HG02763 (cell line): ENCODE measurements at regions not wholly inside any gene's neighbourhood (a gene's known extent, or its start where the extent isn't known, plus 50 kb on each side); places are given as distances from the start of the nearest gene placed in this dataset.
A peak's percentile ranks its signal among the peaks of the same experiment; 100 is the strongest.

ENCODE experiments used
- ATAC-seq: cut with Tn5 transposase; IDR thresholded peaks from one replicate; pipeline ENCODE4 v1.9.1; 2021; ENCODE audit warnings: mild to moderate bottlenecking, moderate library complexity; ENCODE audit not compliant: unreplicated experiment

DNA sequence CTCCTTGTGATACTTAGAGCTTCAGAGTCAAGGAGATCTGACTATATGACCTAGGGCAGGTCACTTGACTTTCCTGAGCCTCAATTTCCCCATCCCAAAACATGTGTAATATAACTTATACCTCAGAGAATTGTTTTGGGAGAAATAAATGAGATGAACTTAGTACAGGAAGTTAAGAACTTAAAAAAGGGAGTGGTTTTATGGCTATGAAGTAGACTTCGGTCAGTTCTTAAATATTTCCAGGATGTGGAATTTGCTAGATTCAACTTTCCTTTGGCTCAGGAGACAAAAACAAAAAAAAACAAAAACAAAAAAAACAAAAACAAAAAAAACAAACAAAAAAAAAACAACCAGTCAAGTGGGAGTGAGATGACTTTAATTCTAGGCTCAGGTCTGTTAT, 116.7 kb downstream of the EDEM1 start:
- ATAC-seq = no peak

DNA sequence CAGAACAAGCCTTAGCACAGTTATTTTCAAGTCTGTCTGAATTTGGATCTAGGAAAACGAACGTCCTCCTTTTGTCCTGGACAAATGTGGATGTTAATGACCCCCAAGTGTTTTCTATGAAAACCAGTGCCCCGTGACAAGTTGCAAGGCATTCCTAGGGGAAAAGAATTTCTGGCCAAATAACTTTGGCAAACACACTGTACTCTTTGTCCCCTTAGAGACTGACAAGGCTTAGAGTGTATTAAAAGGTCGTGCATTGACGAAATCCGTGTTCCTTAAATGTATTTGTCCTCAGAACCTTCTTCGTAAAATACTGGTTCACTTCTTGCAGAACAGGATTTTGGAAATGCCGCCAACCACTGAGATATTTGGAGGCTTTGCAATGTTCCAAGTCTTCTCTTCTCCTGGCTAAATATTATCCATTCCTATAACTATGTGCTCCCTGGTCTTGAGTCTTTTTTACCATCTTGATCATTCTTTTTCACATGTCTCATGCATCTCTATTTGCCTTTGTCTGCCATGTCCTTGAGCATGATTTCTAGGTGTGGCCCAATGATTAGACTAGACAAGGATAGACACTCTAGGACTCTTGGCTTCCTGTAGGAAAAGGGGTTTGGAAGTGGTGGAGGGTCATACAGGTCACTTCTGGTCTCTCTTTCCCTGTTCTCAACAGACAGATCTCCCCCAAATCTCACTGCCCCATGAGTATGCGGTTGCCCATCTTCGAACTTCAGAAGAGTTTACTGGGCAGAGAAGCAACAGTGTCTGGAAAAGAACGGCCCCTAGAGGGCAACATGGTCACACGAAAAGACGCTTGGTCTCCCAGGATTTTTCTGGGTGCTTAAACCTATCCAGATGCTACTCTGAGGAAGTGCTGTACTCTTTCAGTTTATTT, 117.5 kb downstream of the EDEM1 start:
- ATAC-seq = peak; percentile 78

- ATAC-seq = no peak
Measured at GRCh38 chr3:5305684-5305989, 118.1 kb downstream of the EDEM1 start.

- no peak for ATAC-seq
Measured at GRCh38 chr3:5309171-5309570, 121.7 kb downstream of the EDEM1 start.

GRCh38 chr3:5309602-5310001, 122.1 kb downstream of the EDEM1 start:
- ATAC-seq = no peak

DNA sequence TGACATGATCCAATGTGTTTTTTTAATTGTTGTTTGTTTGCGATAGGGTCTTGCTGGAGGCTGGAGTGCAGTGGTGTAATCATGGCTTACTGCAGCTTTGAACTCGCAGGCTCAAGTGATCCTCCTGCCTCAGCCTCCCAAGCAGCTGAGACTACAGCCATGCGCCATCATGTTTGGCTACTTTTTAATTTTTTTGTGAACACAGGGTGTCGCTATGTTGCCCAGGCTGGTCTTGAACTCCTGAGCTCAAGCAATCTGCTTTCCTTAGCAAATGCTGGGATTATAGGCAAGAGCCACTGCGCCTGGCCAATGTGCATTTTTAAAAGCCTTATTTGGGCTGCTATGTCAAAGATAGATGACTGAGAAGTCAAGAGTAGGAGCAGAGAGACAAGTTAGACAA, 123.0 kb downstream of the EDEM1 start:
- ATAC-seq = no peak

DNA sequence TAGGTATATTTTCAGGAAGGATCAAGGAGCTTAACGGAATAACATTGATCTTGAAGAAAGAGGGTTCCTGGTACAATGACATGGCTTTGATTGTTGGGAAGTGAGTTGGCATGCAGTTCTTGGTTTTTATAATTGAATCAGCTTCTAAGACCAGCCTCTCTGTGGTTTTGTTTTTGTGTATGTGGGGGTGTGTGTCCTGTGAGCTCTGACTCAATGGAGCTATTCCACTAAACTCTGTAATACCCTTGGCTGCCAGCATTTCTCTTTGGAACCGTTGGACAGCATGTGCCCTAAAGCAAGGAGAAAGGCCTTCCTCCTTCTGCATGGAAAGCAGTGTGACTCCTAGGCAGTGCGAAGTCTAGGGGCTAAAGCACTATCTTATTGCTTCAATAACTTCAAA, 124.8 kb downstream of the EDEM1 start:
- ATAC-seq = no peak

- ATAC-seq = no peak
Measured at GRCh38 chr3:5314897-5315296, 127.4 kb downstream of the EDEM1 start.

DNA sequence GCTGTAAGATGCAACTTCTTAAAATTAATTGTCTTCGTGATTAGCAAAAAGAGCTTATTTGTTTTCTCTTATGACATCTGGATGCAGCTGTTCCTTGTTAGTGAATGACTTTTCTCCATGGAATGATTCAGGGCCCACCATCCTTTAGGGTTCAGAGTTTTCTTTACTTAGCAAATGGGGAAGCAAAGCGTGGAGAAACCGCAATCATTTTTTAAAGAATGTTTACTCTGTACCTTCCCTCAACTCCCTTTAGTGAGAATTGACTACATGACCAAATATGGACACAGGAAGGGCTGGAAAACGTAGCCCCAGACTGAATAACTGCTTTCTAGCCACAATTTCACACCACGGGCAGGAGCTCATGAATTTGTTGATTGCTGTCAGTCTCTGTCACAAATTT, 130.1 kb downstream of the EDEM1 start:
- no peak for ATAC-seq

DNA sequence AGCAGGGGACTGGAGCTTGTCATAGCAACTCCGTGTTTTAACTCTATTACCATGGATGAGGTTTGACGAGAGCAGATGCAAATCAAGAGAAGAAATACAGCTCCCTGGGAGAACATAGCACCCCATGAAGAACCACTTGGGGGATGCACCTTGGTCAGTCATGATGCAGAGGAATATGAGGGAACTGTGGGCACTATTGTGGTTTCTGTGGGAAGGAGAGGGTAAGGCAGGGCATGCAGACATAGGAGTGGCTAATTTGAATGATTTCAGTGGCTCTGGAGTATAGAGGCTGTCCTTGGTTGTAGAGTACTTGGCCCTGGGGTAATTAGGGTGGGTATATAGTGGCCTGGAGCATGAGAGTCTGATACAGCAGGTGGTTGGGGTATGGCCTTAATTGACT, 131.9 kb downstream of the EDEM1 start:
- no peak for ATAC-seq

DNA sequence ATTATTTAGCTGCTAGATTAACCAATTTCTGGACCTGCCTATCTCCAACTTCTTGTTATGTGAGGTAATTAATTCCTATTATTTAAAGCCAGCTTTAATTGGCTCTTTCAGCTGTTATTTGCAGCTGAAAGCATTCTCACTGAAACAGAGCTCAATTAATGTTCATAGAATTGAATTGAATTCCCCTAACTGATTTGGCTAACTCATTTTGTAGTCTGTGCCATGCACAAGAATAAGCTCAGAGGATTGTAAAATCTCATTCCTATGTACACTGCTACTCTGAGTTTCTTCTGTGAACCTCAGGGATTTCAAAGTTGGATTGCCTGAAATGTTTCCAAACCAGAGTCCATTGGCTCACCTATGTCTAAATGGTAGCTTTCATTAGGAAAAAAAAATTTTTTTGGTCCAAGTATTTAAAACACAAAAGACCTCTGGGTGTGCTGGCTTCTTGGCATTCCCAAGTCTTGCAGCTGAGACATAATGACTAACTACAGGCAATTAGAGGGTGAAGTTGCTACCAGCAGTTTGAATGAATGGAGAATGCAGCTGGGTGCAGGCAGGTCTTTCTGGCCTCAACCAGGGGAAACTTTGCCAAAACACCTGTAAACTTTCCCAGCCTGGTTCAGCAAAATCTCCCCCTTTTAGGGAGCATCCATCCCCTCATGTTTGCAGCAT, 134.3 kb downstream of the EDEM1 start:
- no peak for ATAC-seq

DNA sequence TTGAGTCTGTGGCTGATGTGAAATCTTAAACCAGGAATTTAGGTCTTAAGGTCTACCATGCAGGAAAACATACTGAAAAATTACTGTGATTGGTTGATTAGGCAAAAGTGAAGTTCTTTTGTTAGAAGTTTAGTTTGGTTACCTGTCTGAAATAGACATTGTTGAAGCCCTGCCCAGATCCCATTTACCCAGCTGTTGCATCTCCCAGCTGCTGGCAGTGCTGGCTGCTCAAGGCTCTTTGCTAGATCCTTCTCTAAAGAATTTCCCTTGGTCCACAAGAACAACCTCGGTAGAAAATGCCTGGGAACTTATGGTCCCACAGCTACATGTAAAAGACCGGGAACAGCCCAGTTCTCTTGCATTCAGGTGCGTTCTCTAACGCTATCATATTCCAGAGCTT, 137.3 kb downstream of the EDEM1 start:
- ATAC-seq = no peak

GRCh38 chr3:5330152-5330810, 142.8 kb downstream of the EDEM1 start:
- ATAC-seq = no peak

DNA sequence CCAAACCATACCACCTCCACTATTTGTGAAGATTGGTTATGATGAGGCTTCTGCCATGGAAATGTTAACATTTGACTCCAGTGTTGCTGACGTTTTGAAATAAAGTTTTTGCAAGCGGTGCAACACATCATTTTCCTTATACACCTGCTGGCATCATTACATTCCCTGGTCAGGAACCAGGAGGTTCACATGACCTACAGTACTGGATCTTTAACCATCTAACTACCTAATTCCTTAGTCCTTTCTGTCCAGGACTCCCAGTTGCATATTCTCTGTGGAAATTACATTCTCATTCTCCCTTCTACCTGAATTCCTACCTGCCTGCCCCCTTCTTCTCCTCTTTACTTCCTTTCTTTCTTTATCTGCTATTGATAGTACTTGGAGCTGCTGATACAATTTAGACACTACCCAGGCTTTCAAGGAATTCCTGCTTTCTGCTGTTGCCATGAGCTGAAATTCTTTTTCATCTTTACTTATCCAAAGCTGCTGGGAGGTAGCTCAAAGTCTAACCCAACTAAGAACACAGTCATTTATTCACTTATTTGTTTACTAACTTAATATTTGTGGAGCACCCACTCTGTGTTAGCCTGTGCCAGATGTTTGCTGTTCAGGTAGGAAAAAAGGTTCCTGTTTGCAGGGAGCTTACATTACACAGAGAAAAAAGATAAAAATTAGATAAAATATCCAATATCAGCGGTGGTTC, 144.2 kb downstream of the EDEM1 start:
- no peak for ATAC-seq

- ATAC-seq = no peak
Measured at GRCh38 chr3:5332270-5332956, 144.9 kb downstream of the EDEM1 start.

DNA sequence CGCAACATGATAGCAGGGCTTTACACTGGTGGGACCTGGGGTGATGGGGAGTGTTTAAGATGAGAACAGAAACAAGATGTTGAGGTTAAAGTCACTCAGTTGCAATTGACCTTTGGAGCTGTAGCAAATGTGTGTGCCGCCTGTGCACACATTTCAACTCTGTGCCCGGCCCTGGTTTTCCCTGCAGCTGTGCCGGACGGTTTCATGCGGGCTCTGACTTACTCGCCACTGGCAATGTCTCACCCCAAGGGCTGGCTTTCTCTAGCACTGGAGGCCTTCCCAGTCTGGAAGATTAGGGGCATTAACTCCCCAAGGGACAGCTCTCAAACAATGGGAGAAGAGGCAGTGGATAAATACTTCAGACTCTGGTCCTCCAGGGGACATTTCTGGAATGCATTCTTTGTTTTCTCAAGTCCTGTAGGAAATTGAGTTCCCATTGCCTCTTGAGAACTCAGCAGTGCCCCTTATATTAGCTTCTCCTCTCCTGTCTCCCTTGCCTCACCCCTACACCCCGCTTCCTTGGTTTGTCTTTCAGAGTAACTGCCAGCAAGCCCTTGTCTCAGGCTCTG, 152.5 kb downstream of the EDEM1 start:
- no peak for ATAC-seq

DNA sequence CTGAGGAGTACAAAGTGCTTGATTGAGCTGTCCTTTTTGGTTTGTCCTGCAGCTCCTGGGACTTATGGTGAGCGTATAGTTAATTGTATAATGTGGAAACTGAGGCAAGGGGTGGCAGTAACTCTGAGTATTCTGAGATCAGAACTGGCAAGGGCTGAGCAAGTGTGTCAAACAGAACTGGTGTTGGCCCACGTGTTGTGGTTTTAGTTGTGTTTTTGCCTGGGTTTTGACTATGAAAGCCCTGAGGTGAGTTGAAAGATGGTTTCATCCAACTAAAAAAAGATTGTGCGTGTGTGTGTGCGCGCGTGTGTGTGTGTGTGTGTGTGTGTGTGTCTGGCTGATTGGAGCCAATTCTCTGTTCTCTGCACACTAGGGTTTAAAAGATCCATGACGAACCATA, 154.1 kb downstream of the EDEM1 start:
- no peak for ATAC-seq

- ATAC-seq = no peak
Measured at GRCh38 chr3:5343459-5343858, 156.0 kb downstream of the EDEM1 start.

GRCh38 chr3:5344707-5345106, 157.2 kb downstream of the EDEM1 start:
- ATAC-seq = no peak

DNA sequence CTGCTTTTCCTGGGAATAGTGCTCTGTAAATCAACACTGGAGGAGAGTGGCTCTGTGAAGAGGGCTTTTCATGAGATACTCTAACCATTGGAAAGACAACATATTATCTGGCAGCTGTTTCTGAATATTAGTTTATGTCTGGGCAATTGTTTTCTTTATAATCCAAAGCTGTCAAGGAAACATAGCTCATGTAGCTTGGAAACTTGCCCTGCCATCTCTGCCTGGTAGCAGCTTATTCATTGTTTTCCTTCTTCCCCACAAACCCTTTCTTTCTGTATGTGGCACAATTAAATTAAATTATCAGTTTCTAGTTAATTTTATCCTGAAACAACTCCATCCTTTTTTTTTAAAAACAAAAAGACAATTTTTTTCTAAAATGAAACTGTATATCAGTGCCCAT, 160.0 kb downstream of the EDEM1 start:
- ATAC-seq = no peak
